ENCODE measurements at regions not wholly inside any gene's neighbourhood (a gene's known extent, or its start where the extent isn't known, plus 50 kb on each side); places are given as distances from the start of the nearest gene placed in this dataset.
"Not testable (repeated sequence)": the region's sequence is repeated elsewhere in the genome, so short reads cannot be mapped to it uniquely, and the experiment has no call there.

- no peak for FAIRE-seq
- DNase-seq (ENCODE audit: low spot score), result no peak
Observed at GRCh38 chr9:30349526-30350513, 2034.6 kb upstream of the ACO1 start.

- FAIRE-seq (no peak), DNase-seq (ENCODE audit: low spot score) (no peak)
Observed at GRCh38 chr9:30356221-30356620, 2028.2 kb upstream of the ACO1 start.

- no peak for FAIRE-seq
Observed at GRCh38 chr9:30362373-30362772, 2022.1 kb upstream of the ACO1 start.

GRCh38 chr9:30366140-30366539, 2018.3 kb upstream of the ACO1 start:
- not testable (repeated sequence) for FAIRE-seq; DNase-seq (ENCODE audit: low spot score)

More at GRCh38 chr9:30362373-30362772, 2022.1 kb upstream of the ACO1 start:
- DNase-seq (ENCODE audit: low spot score), result no peak

- no peak for DNase-seq (ENCODE audit: low spot score)
Observed at GRCh38 chr9:30382271-30382670, 2002.2 kb upstream of the ACO1 start.

GRCh38 chr9:30410273-30410672, 1974.2 kb upstream of the ACO1 start:
- DNase-seq (ENCODE audit: low spot score) (no peak), FAIRE-seq (no peak)

More at GRCh38 chr9:30382271-30382670, 2002.2 kb upstream of the ACO1 start:
- no peak for FAIRE-seq

- FAIRE-seq (no peak), DNase-seq (ENCODE audit: low spot score) (no peak)
Observed at GRCh38 chr9:30411571-30411970, 1972.9 kb upstream of the ACO1 start.

- DNase-seq (ENCODE audit: low spot score), result no peak
- no peak for FAIRE-seq
Observed at GRCh38 chr9:30459156-30459555, 1925.3 kb upstream of the ACO1 start.

- FAIRE-seq (no peak), DNase-seq (ENCODE audit: low spot score) (no peak)
Observed at GRCh38 chr9:30476826-30477225, 1907.6 kb upstream of the ACO1 start.

- DNase-seq (ENCODE audit: low spot score) (no peak), FAIRE-seq (no peak)
Observed at GRCh38 chr9:30478684-30479083, 1905.8 kb upstream of the ACO1 start.

- no peak for DNase-seq (ENCODE audit: low spot score)
- no peak for FAIRE-seq
Observed at GRCh38 chr9:30482499-30482898, 1901.9 kb upstream of the ACO1 start.

GRCh38 chr9:30484690-30485089, 1899.8 kb upstream of the ACO1 start:
- FAIRE-seq (no peak), DNase-seq (ENCODE audit: low spot score) (no peak)

- DNase-seq (ENCODE audit: low spot score) (peak; percentile 4), FAIRE-seq (no peak)
Observed at GRCh38 chr9:30504502-30504905, 1879.9 kb upstream of the ACO1 start.

- DNase-seq (ENCODE audit: low spot score), result no peak
Observed at GRCh38 chr9:30505311-30505710, 1879.1 kb upstream of the ACO1 start.

GRCh38 chr9:30506749-30507148, 1877.7 kb upstream of the ACO1 start:
- no peak for FAIRE-seq
- no peak for DNase-seq (ENCODE audit: low spot score)

More at GRCh38 chr9:30505311-30505710, 1879.1 kb upstream of the ACO1 start:
- FAIRE-seq, result no peak

- DNase-seq (ENCODE audit: low spot score) (no peak), FAIRE-seq (no peak)
Observed at GRCh38 chr9:30507166-30507565, 1877.3 kb upstream of the ACO1 start.

- no peak for FAIRE-seq
Observed at GRCh38 chr9:30511666-30512065, 1872.8 kb upstream of the ACO1 start.

GRCh38 chr9:30519166-30519565, 1865.3 kb upstream of the ACO1 start:
- no peak for DNase-seq (ENCODE audit: low spot score)
- no peak for FAIRE-seq

More at GRCh38 chr9:30511666-30512065, 1872.8 kb upstream of the ACO1 start:
- no peak for DNase-seq (ENCODE audit: low spot score)

- DNase-seq (ENCODE audit: low spot score) (peak; percentile 4), FAIRE-seq (no peak)
Observed at GRCh38 chr9:30519756-30520155, 1864.7 kb upstream of the ACO1 start.

GRCh38 chr9:30522061-30522460, 1862.4 kb upstream of the ACO1 start:
- DNase-seq (ENCODE audit: low spot score) (no peak), FAIRE-seq (no peak)

GRCh38 chr9:30522486-30522885, 1862.0 kb upstream of the ACO1 start:
- FAIRE-seq (no peak), DNase-seq (ENCODE audit: low spot score) (no peak)

GRCh38 chr9:30524311-30524710, 1860.1 kb upstream of the ACO1 start:
- FAIRE-seq, result no peak
- DNase-seq (ENCODE audit: low spot score), result no peak

GRCh38 chr9:30534455-30534854, 1850.0 kb upstream of the ACO1 start:
- FAIRE-seq, result no peak
- DNase-seq (ENCODE audit: low spot score), result no peak

Data from urothelium cell line (cell line).